ENCODE measurements at regions not wholly inside any gene's neighbourhood (a gene's known extent, or its start where the extent isn't known, plus 50 kb on each side); places are given as distances from the start of the nearest gene placed in this dataset.

GRCh38 chr14:87879389-87879788 is 113.6 kb downstream of the GALC start:
- DNase-seq (ENCODE audit: low read depth), result no peak

- no peak for DNase-seq (ENCODE audit: low read depth)
Measured at GRCh38 chr14:87878959-87879358, 114.0 kb downstream of the GALC start.

GRCh38 chr14:87877877-87878276 is 115.1 kb downstream of the GALC start:
- no peak for DNase-seq (ENCODE audit: low read depth)

- DNase-seq (ENCODE audit: low read depth), result no peak
Measured at GRCh38 chr14:87874676-87875075, 118.3 kb downstream of the GALC start.

GRCh38 chr14:87873741-87874140 is 119.2 kb downstream of the GALC start:
- DNase-seq (ENCODE audit: low read depth), result no peak

- DNase-seq (ENCODE audit: low read depth), result no peak
Measured at GRCh38 chr14:87869619-87870583, 123.1 kb downstream of the GALC start.

GRCh38 chr14:87868920-87869319 is 124.1 kb downstream of the GALC start:
- DNase-seq (ENCODE audit: low read depth), result no peak

- DNase-seq (ENCODE audit: low read depth), result no peak
Measured at GRCh38 chr14:87866116-87866515, 126.9 kb downstream of the GALC start.

GRCh38 chr14:87864356-87865270 is 128.4 kb downstream of the GALC start:
- DNase-seq (ENCODE audit: low read depth), result no peak

GRCh38 chr14:87863047-87863446 is 129.9 kb downstream of the GALC start:
- DNase-seq (ENCODE audit: low read depth), result no peak

GRCh38 chr14:87852107-87852506 is 140.9 kb downstream of the GALC start:
- DNase-seq (ENCODE audit: low read depth), result no peak

- no peak for DNase-seq (ENCODE audit: low read depth)
Measured at GRCh38 chr14:87851190-87851589, 141.8 kb downstream of the GALC start.

GRCh38 chr14:87847216-87847755 is 145.7 kb downstream of the GALC start:
- no peak for DNase-seq (ENCODE audit: low read depth)

- no peak for DNase-seq (ENCODE audit: low read depth)
Measured at GRCh38 chr14:87840906-87841305, 152.1 kb downstream of the GALC start.

- DNase-seq (ENCODE audit: low read depth), result no peak
Measured at GRCh38 chr14:87838931-87839330, 154.1 kb downstream of the GALC start.

- no peak for DNase-seq (ENCODE audit: low read depth)
Measured at GRCh38 chr14:87837296-87837695, 155.7 kb downstream of the GALC start.

GRCh38 chr14:87834594-87834993 is 158.4 kb downstream of the GALC start:
- DNase-seq (ENCODE audit: low read depth), result no peak

GRCh38 chr14:87833026-87833425 is 160.0 kb downstream of the GALC start:
- DNase-seq (ENCODE audit: low read depth), result no peak

GRCh38 chr14:87830443-87831096 is 162.4 kb downstream of the GALC start:
- no peak for DNase-seq (ENCODE audit: low read depth)

- DNase-seq (ENCODE audit: low read depth), result no peak
Measured at GRCh38 chr14:87829543-87829942, 163.4 kb downstream of the GALC start.

- no peak for DNase-seq (ENCODE audit: low read depth)
Measured at GRCh38 chr14:87824266-87824665, 168.7 kb downstream of the GALC start.

- no peak for DNase-seq (ENCODE audit: low read depth)
Measured at GRCh38 chr14:87816416-87816815, 176.6 kb downstream of the GALC start.

Measured in stimulated activated CD8-positive, alpha-beta memory T cell treated with anti-CD3 and anti-CD28 coated beads, Interleukin-12 subunit alpha, Interleukin-12 subunit beta, amount 100 ng/mL, for 1 hour (primary cell).